HEK293 (cell line): ENCODE measurements at regions not wholly inside any gene's neighbourhood (a gene's known extent, or its start where the extent isn't known, plus 50 kb on each side); places are given as distances from the start of the nearest gene placed in this dataset.

ENCODE experiments used
- CTCF ChIA-PET: fragments of 350-600 bp; formaldehyde crosslinking; extraction: SDS; loops from one replicate; lab custom pipeline; 2021; ENCODE audit warnings: antibody characterized with exemption; lab: Yijun Ruan, JAX
- POLR2A ChIA-PET: fragments of 300-600 bp; formaldehyde crosslinking; extraction: SDS; loops from one replicate; lab custom pipeline; 2020; ENCODE audit warnings: antibody characterized with exemption, inconsistent platforms; lab: Yijun Ruan, JAX
- H3K27ac ChIP-seq: fragments of 200-500 bp; sonication (Bioruptor generic); 2 replicates; pipeline ENCODE4 v1.5.1; 2014; ENCODE audit warnings: low read depth, low read length, control low read depth, inconsistent platforms; ENCODE audit errors: extremely low read depth
- H3K36me3 ChIP-seq, 2 experiments: fragments of 200-500 bp in 1 of 2; sonication (Bioruptor generic) in 1 of 2; 1 replicate in 1 of 2; 2 replicates in 1 of 2; pipeline ENCODE4 v1.5.1; 2014 to 2017; ENCODE audit warnings: inconsistent platforms in 2 of 2, low read length in 2 of 2; ENCODE audit not compliant: control insufficient read depth in 2 of 2, insufficient read depth in 1 of 2
- H3K4me1 ChIP-seq: fragments of 200-500 bp; sonication (Bioruptor generic); 2 replicates; pipeline ENCODE4 v1.5.1; 2014; ENCODE audit warnings: mild to moderate bottlenecking, low read length, inconsistent platforms; ENCODE audit not compliant: control insufficient read depth, insufficient read depth
- H3K4me3 ChIP-seq: 2 replicates; pipeline ENCODE4 v1.5.1; 2011; ENCODE audit warnings: low read depth, mild to moderate bottlenecking, control low read depth, low read length, moderate library complexity
- H3K9me3 ChIP-seq: fragments of 200-500 bp; sonication (Bioruptor generic); 2 replicates; pipeline ENCODE4 v1.5.1; 2014; ENCODE audit warnings: low read depth, low read length, inconsistent platforms; ENCODE audit not compliant: control insufficient read depth, insufficient read depth
- BCL11B ChIP-seq: fragments of 450-650 bp; formaldehyde crosslinking; IDR thresholded peaks from 2 replicates; pipeline ENCODE4 v1.5.1; 2016; ENCODE audit warnings: low read depth, missing biosample characterization, missing genetic modification characterization
- HOXA7 ChIP-seq: sonication (generic); formaldehyde crosslinking; IDR thresholded peaks from 2 replicates; pipeline ENCODE4 v1.8.1; 2022; ENCODE audit warnings: missing genetic modification reagents, borderline replicate concordance
- HOXD13 ChIP-seq: sonication (generic); formaldehyde crosslinking; IDR thresholded peaks from 2 replicates; pipeline ENCODE4 v1.8.0; 2022; ENCODE audit warnings: missing genetic modification reagents, borderline replicate concordance
- SETDB1 ChIP-seq: IDR thresholded peaks from one replicate; pipeline ENCODE4 v1.6.1; 2017; ENCODE audit warnings: mild to moderate bottlenecking, low read length, moderate library complexity, mixed read lengths; ENCODE audit not compliant: insufficient read length
- SP3 ChIP-seq: fragments of 450-650 bp; formaldehyde crosslinking; IDR thresholded peaks from 2 replicates; pipeline ENCODE4 v1.5.1; 2016; ENCODE audit warnings: missing biosample characterization, missing genetic modification characterization
- WT1 ChIP-seq: fragments of 450-650 bp; formaldehyde crosslinking; IDR thresholded peaks from 2 replicates; pipeline ENCODE4 v1.5.1; 2016; ENCODE audit warnings: missing biosample characterization, missing genetic modification characterization
- ZBTB20 ChIP-seq: fragments of 450-650 bp; formaldehyde crosslinking; IDR thresholded peaks from 2 replicates; pipeline ENCODE4 v1.5.1; 2016; ENCODE audit warnings: missing biosample characterization, missing genetic modification characterization
- ZFP69B ChIP-seq: fragments of 450-650 bp; formaldehyde crosslinking; IDR thresholded peaks from 2 replicates; pipeline ENCODE4 v1.5.1; 2016; ENCODE audit warnings: missing biosample characterization, missing genetic modification characterization
- ZNF121 ChIP-seq: fragments of 450-650 bp; formaldehyde crosslinking; IDR thresholded peaks from 2 replicates; pipeline ENCODE4 v1.5.1; 2016; ENCODE audit warnings: missing biosample characterization, missing genetic modification characterization
- ZNF148 ChIP-seq: fragments of 450-650 bp; formaldehyde crosslinking; IDR thresholded peaks from 2 replicates; pipeline ENCODE4 v1.5.0; 2017; ENCODE audit warnings: missing biosample characterization, missing genetic modification characterization, borderline replicate concordance
- ZNF341 ChIP-seq: fragments of 450-650 bp; formaldehyde crosslinking; IDR thresholded peaks from 2 replicates; pipeline ENCODE4; 2016; ENCODE audit warnings: low read depth, missing biosample characterization, missing genetic modification characterization
- ZNF529 ChIP-seq: fragments of 450-650 bp; formaldehyde crosslinking; IDR thresholded peaks from 2 replicates; pipeline ENCODE4 v1.5.1; 2017; ENCODE audit warnings: missing genetic modification characterization, missing biosample characterization; ENCODE audit not compliant: insufficient replicate concordance
- ZNF561 ChIP-seq: fragments of 450-650 bp; IDR thresholded peaks from 2 replicates; pipeline ENCODE4 v1.5.1; 2018; ENCODE audit warnings: missing biosample characterization, missing genetic modification characterization, borderline replicate concordance
- ZNF580 ChIP-seq: fragments of 450-650 bp; formaldehyde crosslinking; IDR thresholded peaks from 2 replicates; pipeline ENCODE4 v1.5.1; 2016; ENCODE audit warnings: missing biosample characterization, missing genetic modification characterization
- ZNF624 ChIP-seq: fragments of 450-650 bp; formaldehyde crosslinking; IDR thresholded peaks from 2 replicates; pipeline ENCODE4 v1.5.1; 2017; ENCODE audit warnings: missing biosample characterization, missing genetic modification characterization
- ZNF654 ChIP-seq: fragments of 450-650 bp; formaldehyde crosslinking; IDR thresholded peaks from 2 replicates; pipeline ENCODE4 v1.5.1; 2016; ENCODE audit warnings: low read depth, missing biosample characterization, missing genetic modification characterization
- ZNF747 ChIP-seq: fragments of 450-650 bp; formaldehyde crosslinking; IDR thresholded peaks from 2 replicates; pipeline ENCODE4 v1.5.1; 2016; ENCODE audit warnings: missing biosample characterization, missing genetic modification characterization
- ZNF785 ChIP-seq: fragments of 450-650 bp; formaldehyde crosslinking; IDR thresholded peaks from 2 replicates; pipeline ENCODE4 v1.5.1; 2016; ENCODE audit warnings: missing biosample characterization, missing genetic modification characterization
- ZNF792 ChIP-seq: fragments of 450-650 bp; formaldehyde crosslinking; IDR thresholded peaks from 2 replicates; pipeline ENCODE4 v1.5.1; 2016; ENCODE audit warnings: missing biosample characterization, missing genetic modification characterization
- ZSCAN16 ChIP-seq: fragments of 450-650 bp; formaldehyde crosslinking; IDR thresholded peaks from 2 replicates; pipeline ENCODE4 v1.5.1; 2016; ENCODE audit warnings: missing biosample characterization, missing genetic modification characterization
- ZSCAN18 ChIP-seq: fragments of 450-650 bp; formaldehyde crosslinking; IDR thresholded peaks from 2 replicates; pipeline ENCODE4 v1.5.1; 2016; ENCODE audit warnings: missing biosample characterization, missing genetic modification characterization
- ZSCAN23 ChIP-seq: fragments of 450-650 bp; formaldehyde crosslinking; IDR thresholded peaks from 2 replicates; pipeline ENCODE4 v1.5.1; 2016; ENCODE audit warnings: missing biosample characterization, missing genetic modification characterization
- ZSCAN4 ChIP-seq: fragments of 450-650 bp; formaldehyde crosslinking; IDR thresholded peaks from 2 replicates; pipeline ENCODE4 v1.5.1; 2017; ENCODE audit warnings: missing biosample characterization, missing genetic modification characterization

GRCh38 chr3:10702961-10703740, 112.9 kb upstream of the SLC6A11 start:
- H3K36me3 ChIP-seq = no peaks in the 10 kb centered on the region
- TF ChIP-seq ZSCAN4 (tag by site-specific recombination) (no peak), ZNF580 (tag by site-specific recombination) (no peak), ZNF792 (tag by site-specific recombination) (no peak), HOXD13 (CRISPR knock-in tag) (no peak), ZNF785 (no peak), ZNF529 (tag by site-specific recombination) (no peak), ZSCAN16 (no peak), SETDB1 (no peak), ZNF121 (tag by site-specific recombination) (no peak), ZNF148 (tag by site-specific recombination) (no peak), SP3 (tag by site-specific recombination) (no peak), ZNF747 (tag by site-specific recombination) (no peak), BCL11B (tag by site-specific recombination) (no peak), ZSCAN18 (no peak), HOXA7 (CRISPR knock-in tag) (no peak), ZBTB20 (tag by site-specific recombination) (no peak), ZNF561 (tag by site-specific recombination) (no peak), ZFP69B (tag by site-specific recombination) (no peak), ZSCAN23 (tag by site-specific recombination) (no peak), ZNF624 (tag by site-specific recombination) (no peak)
- no peak overlapping the region for H3K4me3 ChIP-seq
- no peaks in the 10 kb centered on the region for H3K9me3 ChIP-seq
- ChIA-PET POLR2A (no interaction called here), CTCF (interaction anchor here (0.6 to 1.5 kb wide), 4 partner anchors 14 to 360 kb away, joined by 3 to 5 read pairs (median 4); no protein-coding TSS in a partner anchor)
- H3K4me1 ChIP-seq = peaks cover 3% of the 10 kb centered on the region; the same call in 1 of the 2 replicates
- H3K27ac ChIP-seq = no peak overlapping the region

- POLR2A ChIA-PET = no interaction called here
- CTCF ChIA-PET = interaction anchor here (0.6 to 1.5 kb wide), 6 partner anchors 9 to 360 kb away, joined by 3 to 6 read pairs (median 4); no protein-coding TSS in a partner anchor
- Histone ChIP-seq H3K9me3 (no peaks in the 10 kb centered on the region), H3K4me1 (peaks cover 3% of the 10 kb centered on the region; the same call in 1 of the 2 replicates), H3K27ac (no peak overlapping the region), H3K36me3 (no peaks in the 10 kb centered on the region), H3K4me3 (no peak overlapping the region)
- TF ChIP-seq ZNF341 (peak; percentile 88), WT1 (tag by site-specific recombination) (no peak), ZNF654 (tag by site-specific recombination) (peak; percentile 35)
Observed at GRCh38 chr3:10703875-10704274, 112.2 kb upstream of the SLC6A11 start.
